ENCODE measurements at regions not wholly inside any gene's neighbourhood (a gene's known extent, or its start where the extent isn't known, plus 50 kb on each side); places are given as distances from the start of the nearest gene placed in this dataset.

DNA sequence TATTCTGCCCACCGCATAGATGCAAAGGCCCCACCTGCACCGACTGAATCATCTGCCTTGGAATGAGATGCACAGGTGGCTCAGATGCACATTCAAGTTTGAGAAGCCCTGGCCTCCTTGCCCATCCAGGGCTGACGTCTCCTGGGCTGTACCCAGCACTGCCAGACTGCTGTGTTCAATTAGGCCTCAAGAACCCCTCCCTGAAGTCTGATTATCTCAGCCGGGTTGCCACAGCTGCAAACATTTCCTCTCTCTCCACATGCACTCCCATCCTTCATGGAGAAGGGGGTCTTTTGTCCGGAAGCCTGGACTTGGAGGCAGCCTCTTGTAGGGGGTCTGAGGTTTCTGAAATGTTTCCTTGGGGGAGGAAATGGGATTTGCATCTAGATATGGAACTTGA, 459.4 kb upstream of the PROK2 start:
- DNase-seq, result no peak
- Histone ChIP-seq H3K9me3 (ENCODE audit: control insufficient read depth, low read length) (no peaks in the 10 kb centered on the region), H3K27ac (ENCODE audit: insufficient read depth, low read length, poor library complexity, severe bottlenecking) (no peak overlapping the region), H3K4me3 (ENCODE audit: insufficient read depth, low read depth, low read length, poor library complexity, severe bottlenecking) (no peak overlapping the region), H3K36me3 (ENCODE audit: control insufficient read depth, insufficient read depth, low read length) (no peaks in the 10 kb centered on the region), H3K4me1 (ENCODE audit: control insufficient read depth, insufficient read depth, low read length, poor library complexity, severe bottlenecking) (no peaks in the 10 kb centered on the region), H3K27me3 (replicated peaks; ENCODE audit: control insufficient read depth, insufficient read depth, low read length, poor library complexity, severe bottlenecking) (no peaks in the 10 kb centered on the region)

- H3K9me3 ChIP-seq (ENCODE audit: control insufficient read depth, low read length), result no peaks in the 10 kb centered on the region
- DNase-seq, result no peak
- no peak overlapping the region for H3K4me3 ChIP-seq (ENCODE audit: insufficient read depth, low read depth, low read length, poor library complexity, severe bottlenecking)
- H3K36me3 ChIP-seq (ENCODE audit: control insufficient read depth, insufficient read depth, low read length), result no peaks in the 10 kb centered on the region
- no peaks in the 10 kb centered on the region for H3K4me1 ChIP-seq (ENCODE audit: control insufficient read depth, insufficient read depth, low read length, poor library complexity, severe bottlenecking)
- H3K27ac ChIP-seq (ENCODE audit: insufficient read depth, low read length, poor library complexity, severe bottlenecking), result no peak overlapping the region
- no peaks in the 10 kb centered on the region for H3K27me3 ChIP-seq (replicated peaks; ENCODE audit: control insufficient read depth, insufficient read depth, low read length, poor library complexity, severe bottlenecking)
Observed at GRCh38 chr3:72242326-72242725, 457.4 kb upstream of the PROK2 start.

GRCh38 chr3:72241525-72241924, 456.6 kb upstream of the PROK2 start:
- DNase-seq, result no peak
- H3K4me3 ChIP-seq (ENCODE audit: insufficient read depth, low read depth, low read length, poor library complexity, severe bottlenecking), result no peak overlapping the region
- no peaks in the 10 kb centered on the region for H3K36me3 ChIP-seq (ENCODE audit: control insufficient read depth, insufficient read depth, low read length)
- H3K4me1 ChIP-seq (ENCODE audit: control insufficient read depth, insufficient read depth, low read length, poor library complexity, severe bottlenecking), result no peaks in the 10 kb centered on the region
- no peaks in the 10 kb centered on the region for H3K9me3 ChIP-seq (ENCODE audit: control insufficient read depth, low read length)
- H3K27me3 ChIP-seq (replicated peaks; ENCODE audit: control insufficient read depth, insufficient read depth, low read length, poor library complexity, severe bottlenecking), result no peaks in the 10 kb centered on the region
- H3K27ac ChIP-seq (ENCODE audit: insufficient read depth, low read length, poor library complexity, severe bottlenecking), result no peak overlapping the region

DNA sequence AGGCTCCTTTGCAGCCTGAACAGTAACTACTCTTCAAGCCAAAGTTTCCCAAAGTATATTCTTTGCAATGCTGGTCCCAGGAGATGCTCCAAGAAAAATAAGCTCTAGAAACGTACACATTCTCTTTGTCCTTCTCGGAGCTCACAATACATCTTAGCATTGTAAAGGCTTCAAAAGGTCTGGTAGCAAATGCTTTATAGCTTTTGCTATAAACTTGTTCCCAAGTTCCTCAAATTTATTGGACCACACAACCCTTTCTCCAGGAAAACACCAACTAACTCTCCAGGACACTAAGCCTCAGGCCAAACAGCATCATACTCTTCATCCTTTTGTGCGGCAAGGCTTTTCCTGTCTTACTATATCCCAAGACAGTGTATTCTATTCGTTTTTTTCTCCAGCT, 455.6 kb upstream of the PROK2 start:
- Histone ChIP-seq H3K4me1 (ENCODE audit: control insufficient read depth, insufficient read depth, low read length, poor library complexity, severe bottlenecking) (no peaks in the 10 kb centered on the region), H3K27me3 (replicated peaks; ENCODE audit: control insufficient read depth, insufficient read depth, low read length, poor library complexity, severe bottlenecking) (no peaks in the 10 kb centered on the region), H3K27ac (ENCODE audit: insufficient read depth, low read length, poor library complexity, severe bottlenecking) (no peak overlapping the region), H3K36me3 (ENCODE audit: control insufficient read depth, insufficient read depth, low read length) (no peaks in the 10 kb centered on the region), H3K4me3 (ENCODE audit: insufficient read depth, low read depth, low read length, poor library complexity, severe bottlenecking) (no peak overlapping the region), H3K9me3 (ENCODE audit: control insufficient read depth, low read length) (no peaks in the 10 kb centered on the region)
- no peak for DNase-seq

GRCh38 chr3:72238801-72239200, 453.9 kb upstream of the PROK2 start:
- no peaks in the 10 kb centered on the region for H3K27me3 ChIP-seq (replicated peaks; ENCODE audit: control insufficient read depth, insufficient read depth, low read length, poor library complexity, severe bottlenecking)
- no peak overlapping the region for H3K4me3 ChIP-seq (ENCODE audit: insufficient read depth, low read depth, low read length, poor library complexity, severe bottlenecking)
- H3K27ac ChIP-seq (ENCODE audit: insufficient read depth, low read length, poor library complexity, severe bottlenecking), result no peak overlapping the region
- H3K36me3 ChIP-seq (ENCODE audit: control insufficient read depth, insufficient read depth, low read length), result no peaks in the 10 kb centered on the region
- no peaks in the 10 kb centered on the region for H3K9me3 ChIP-seq (ENCODE audit: control insufficient read depth, low read length)
- DNase-seq, result no peak
- no peaks in the 10 kb centered on the region for H3K4me1 ChIP-seq (ENCODE audit: control insufficient read depth, insufficient read depth, low read length, poor library complexity, severe bottlenecking)

DNA sequence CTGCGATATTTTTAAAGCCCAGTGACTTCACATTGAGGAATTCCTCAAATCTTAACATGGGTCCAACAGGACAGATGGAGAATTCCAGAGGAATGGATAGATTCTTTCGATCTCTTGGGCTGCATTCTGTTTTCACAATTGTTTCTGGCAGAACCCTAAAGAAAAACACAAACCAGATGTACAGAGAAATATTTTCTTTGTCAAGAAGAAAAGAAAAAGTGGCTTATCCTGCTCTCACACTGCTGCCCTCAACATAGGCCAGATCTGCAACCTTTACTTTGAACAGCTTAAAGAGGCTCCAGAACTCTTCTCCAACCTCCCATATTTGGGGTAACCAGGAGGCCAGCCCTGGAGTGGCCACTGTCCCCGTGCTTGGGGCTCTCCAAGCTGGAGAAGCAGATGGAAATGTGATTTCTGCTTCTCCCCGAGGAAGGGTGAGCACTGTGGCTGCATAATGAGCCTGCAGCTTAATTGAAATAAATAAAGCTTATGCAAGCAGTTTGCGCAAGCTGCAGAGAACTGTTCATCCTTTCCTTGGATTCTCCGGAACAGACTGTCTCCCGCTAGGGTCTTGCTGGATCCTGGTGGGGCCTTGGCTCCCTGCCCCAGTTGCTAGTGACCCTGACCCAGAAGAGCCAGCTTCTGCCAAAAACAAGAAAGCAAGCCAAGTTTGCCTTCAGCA, 453.2 kb upstream of the PROK2 start:
- Histone ChIP-seq H3K27me3 (replicated peaks; ENCODE audit: control insufficient read depth, insufficient read depth, low read length, poor library complexity, severe bottlenecking) (no peaks in the 10 kb centered on the region), H3K4me1 (ENCODE audit: control insufficient read depth, insufficient read depth, low read length, poor library complexity, severe bottlenecking) (no peaks in the 10 kb centered on the region), H3K27ac (ENCODE audit: insufficient read depth, low read length, poor library complexity, severe bottlenecking) (no peak overlapping the region), H3K9me3 (ENCODE audit: control insufficient read depth, low read length) (no peaks in the 10 kb centered on the region), H3K36me3 (ENCODE audit: control insufficient read depth, insufficient read depth, low read length) (no peaks in the 10 kb centered on the region), H3K4me3 (ENCODE audit: insufficient read depth, low read depth, low read length, poor library complexity, severe bottlenecking) (no peak overlapping the region)
- no peak for DNase-seq

- Histone ChIP-seq H3K9me3 (ENCODE audit: control insufficient read depth, low read length) (no peaks in the 10 kb centered on the region), H3K36me3 (ENCODE audit: control insufficient read depth, insufficient read depth, low read length) (no peaks in the 10 kb centered on the region), H3K27ac (ENCODE audit: insufficient read depth, low read length, poor library complexity, severe bottlenecking) (no peak overlapping the region), H3K4me3 (ENCODE audit: insufficient read depth, low read depth, low read length, poor library complexity, severe bottlenecking) (no peak overlapping the region), H3K27me3 (replicated peaks; ENCODE audit: control insufficient read depth, insufficient read depth, low read length, poor library complexity, severe bottlenecking) (no peaks in the 10 kb centered on the region), H3K4me1 (ENCODE audit: control insufficient read depth, insufficient read depth, low read length, poor library complexity, severe bottlenecking) (no peaks in the 10 kb centered on the region)
- DNase-seq, result no peak
Observed at GRCh38 chr3:72237679-72238009, 452.7 kb upstream of the PROK2 start.

- no peak for DNase-seq
Observed at GRCh38 chr3:72234391-72234790, 449.4 kb upstream of the PROK2 start.

GRCh38 chr3:72233571-72233970, 448.6 kb upstream of the PROK2 start:
- H3K4me1 ChIP-seq (ENCODE audit: control insufficient read depth, insufficient read depth, low read length, poor library complexity, severe bottlenecking), result no peaks in the 10 kb centered on the region

More at GRCh38 chr3:72234391-72234790, 449.4 kb upstream of the PROK2 start:
- H3K4me3 ChIP-seq (ENCODE audit: insufficient read depth, low read depth, low read length, poor library complexity, severe bottlenecking), result no peak overlapping the region
- no peak overlapping the region for H3K27ac ChIP-seq (ENCODE audit: insufficient read depth, low read length, poor library complexity, severe bottlenecking)
- H3K27me3 ChIP-seq (replicated peaks; ENCODE audit: control insufficient read depth, insufficient read depth, low read length, poor library complexity, severe bottlenecking), result no peaks in the 10 kb centered on the region
- no peaks in the 10 kb centered on the region for H3K36me3 ChIP-seq (ENCODE audit: control insufficient read depth, insufficient read depth, low read length)
- H3K4me1 ChIP-seq (ENCODE audit: control insufficient read depth, insufficient read depth, low read length, poor library complexity, severe bottlenecking), result no peaks in the 10 kb centered on the region
- H3K9me3 ChIP-seq (ENCODE audit: control insufficient read depth, low read length), result no peaks in the 10 kb centered on the region

DNA sequence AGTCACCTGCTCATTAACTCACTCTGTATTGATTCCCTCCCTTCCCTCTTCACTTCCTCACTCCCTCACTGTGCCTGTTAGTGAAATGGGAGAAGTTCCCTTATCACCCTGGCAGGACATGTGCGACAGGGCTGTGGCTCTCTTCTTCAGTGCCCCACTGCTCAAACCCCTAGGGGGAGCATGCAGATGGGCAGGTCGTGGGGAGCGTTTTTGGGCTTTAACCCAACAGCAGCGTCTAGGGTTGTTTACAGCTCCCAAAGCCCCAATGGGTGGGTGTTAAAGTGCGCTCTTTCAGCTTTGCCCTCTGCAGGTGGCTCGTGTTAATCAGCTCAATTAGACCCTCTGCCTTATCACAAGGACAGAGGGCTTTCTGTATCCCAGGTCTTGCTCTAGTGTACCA, 447.8 kb upstream of the PROK2 start:
- Histone ChIP-seq H3K36me3 (ENCODE audit: control insufficient read depth, insufficient read depth, low read length) (no peaks in the 10 kb centered on the region), H3K4me3 (ENCODE audit: insufficient read depth, low read depth, low read length, poor library complexity, severe bottlenecking) (no peak overlapping the region), H3K4me1 (ENCODE audit: control insufficient read depth, insufficient read depth, low read length, poor library complexity, severe bottlenecking) (no peaks in the 10 kb centered on the region), H3K9me3 (ENCODE audit: control insufficient read depth, low read length) (no peaks in the 10 kb centered on the region), H3K27ac (ENCODE audit: insufficient read depth, low read length, poor library complexity, severe bottlenecking) (no peak overlapping the region), H3K27me3 (replicated peaks; ENCODE audit: control insufficient read depth, insufficient read depth, low read length, poor library complexity, severe bottlenecking) (no peaks in the 10 kb centered on the region)
- DNase-seq, result no peak

More at GRCh38 chr3:72233571-72233970, 448.6 kb upstream of the PROK2 start:
- no peaks in the 10 kb centered on the region for H3K36me3 ChIP-seq (ENCODE audit: control insufficient read depth, insufficient read depth, low read length)
- H3K9me3 ChIP-seq (ENCODE audit: control insufficient read depth, low read length), result no peaks in the 10 kb centered on the region
- no peak for DNase-seq
- H3K27me3 ChIP-seq (replicated peaks; ENCODE audit: control insufficient read depth, insufficient read depth, low read length, poor library complexity, severe bottlenecking), result no peaks in the 10 kb centered on the region
- H3K4me3 ChIP-seq (ENCODE audit: insufficient read depth, low read depth, low read length, poor library complexity, severe bottlenecking), result no peak overlapping the region
- no peak overlapping the region for H3K27ac ChIP-seq (ENCODE audit: insufficient read depth, low read length, poor library complexity, severe bottlenecking)
